Upper lobe of right lung (tissue), 1 donor: ENCODE measurements at regions not wholly inside any gene's neighbourhood (a gene's known extent, or its start where the extent isn't known, plus 50 kb on each side); places are given as distances from the start of the nearest gene placed in this dataset.
"Not testable (repeated sequence)": the region's sequence is repeated elsewhere in the genome, so short reads cannot be mapped to it uniquely, and the experiment has no call there.

Source experiments
- ATAC-seq: fragments of 200-7000 bp; cut with Tn5 transposase; one replicate; pipeline ENCODE4 v1.9.1; 2020; ENCODE audit warnings: mild to moderate bottlenecking, moderate library complexity
- DNase-seq: peaks from one replicate; pipeline ENCODE4 v3.0.0-alpha.2; 2020
- H3K27ac ChIP-seq: fragments of 200-600 bp; one replicate; pipeline ENCODE4 v1.8.0; 2022
- H3K27me3 ChIP-seq: fragments of 200-600 bp; one replicate; pipeline ENCODE4 v1.8.0; 2022; ENCODE audit warnings: mild to moderate bottlenecking
- H3K36me3 ChIP-seq: fragments of 200-600 bp; one replicate; pipeline ENCODE4 v1.8.0; 2022
- H3K4me1 ChIP-seq: fragments of 200-600 bp; one replicate; pipeline ENCODE4 v1.8.0; 2022
- H3K4me3 ChIP-seq: fragments of 200-600 bp; one replicate; pipeline ENCODE4 v1.8.0; 2022; ENCODE audit warnings: mild to moderate bottlenecking
- H3K9me3 ChIP-seq: fragments of 200-600 bp; one replicate; pipeline ENCODE4 v1.8.0; 2022
- CTCF ChIP-seq: fragments of 200-600 bp; IDR thresholded peaks from one replicate; pipeline ENCODE4 v1.8.0; 2022; ENCODE audit warnings: antibody characterized with exemption
- intact Hi-C: fragments of 100-400 bp; cut with DNase I; formaldehyde crosslinking; loops from one replicate; pipeline ENCODE4 v1.11.0; 2022
- donor health status: DM: no; HTN: yes; CAD: no; lungs with severe emphysema.

- Histone ChIP-seq H3K36me3 (no peaks in the 10 kb centered on the region), H3K4me3 (no peak overlapping the region), H3K27me3 (no peaks in the 10 kb centered on the region), H3K9me3 (no peaks in the 10 kb centered on the region), H3K27ac (no peak overlapping the region), H3K4me1 (no peaks in the 10 kb centered on the region)
- intact Hi-C loops, result no loop called here
- ATAC-seq, result no peak
- TF ChIP-seq CTCF, result no peak
- no peak for DNase-seq
Measured at GRCh38 chr6:102759415-102759814, 1365.9 kb downstream of the GRIK2 start.

- H3K27ac ChIP-seq, H3K4me1 ChIP-seq, H3K4me3 ChIP-seq, DNase-seq, intact Hi-C loops, ATAC-seq, H3K27me3 ChIP-seq, H3K9me3 ChIP-seq, H3K36me3 ChIP-seq: not testable (repeated sequence)
Measured at GRCh38 chr6:102758536-102758935, 1365.0 kb downstream of the GRIK2 start.

- H3K4me1 ChIP-seq, result no peaks in the 10 kb centered on the region
- H3K36me3 ChIP-seq, result no peaks in the 10 kb centered on the region
- DNase-seq, result no peak
- no peak overlapping the region for H3K27ac ChIP-seq
- ATAC-seq, result no peak
- TF ChIP-seq CTCF, result no peak
- no peaks in the 10 kb centered on the region for H3K9me3 ChIP-seq
- H3K27me3 ChIP-seq, result no peaks in the 10 kb centered on the region
- H3K4me3 ChIP-seq, result no peak overlapping the region
- intact Hi-C loops, result no loop called here
Measured at GRCh38 chr6:102749210-102749971, 1355.9 kb downstream of the GRIK2 start.

- Histone ChIP-seq H3K4me3 (no peak overlapping the region), H3K27me3 (no peaks in the 10 kb centered on the region), H3K27ac (no peak overlapping the region), H3K9me3 (no peaks in the 10 kb centered on the region), H3K36me3 (no peaks in the 10 kb centered on the region), H3K4me1 (no peaks in the 10 kb centered on the region)
- DNase-seq (no peak), ATAC-seq (no peak)
- no peak for TF ChIP-seq CTCF
- intact Hi-C loops, result no loop called here
Measured at GRCh38 chr6:102746941-102747340, 1353.4 kb downstream of the GRIK2 start.

- intact Hi-C loops, result no loop called here
- H3K27me3 ChIP-seq, result no peaks in the 10 kb centered on the region
- no peaks in the 10 kb centered on the region for H3K36me3 ChIP-seq
- H3K9me3 ChIP-seq, result no peaks in the 10 kb centered on the region
- no peak for DNase-seq
- H3K27ac ChIP-seq, result no peak overlapping the region
- no peak for TF ChIP-seq CTCF
- no peaks in the 10 kb centered on the region for H3K4me1 ChIP-seq
- no peak overlapping the region for H3K4me3 ChIP-seq
- no peak for ATAC-seq
Measured at GRCh38 chr6:102742754-102743356, 1349.3 kb downstream of the GRIK2 start.

- intact Hi-C loops, result no loop called here
- H3K27ac ChIP-seq, result no peak overlapping the region
Measured at GRCh38 chr6:102742028-102742427, 1348.5 kb downstream of the GRIK2 start.

More at GRCh38 chr6:102742028-102742427, 1348.5 kb downstream of the GRIK2 start:
- TF ChIP-seq CTCF, result no peak
- ATAC-seq (no peak), DNase-seq (no peak)
- Histone ChIP-seq H3K9me3 (no peaks in the 10 kb centered on the region), H3K36me3 (no peaks in the 10 kb centered on the region), H3K4me1 (no peaks in the 10 kb centered on the region), H3K27me3 (no peaks in the 10 kb centered on the region), H3K4me3 (no peak overlapping the region)
